SK-N-SH (cell line): ENCODE measurements at regions not wholly inside any gene's neighbourhood (a gene's known extent, or its start where the extent isn't known, plus 50 kb on each side); places are given as distances from the start of the nearest gene placed in this dataset.

Experiments
- CTCF ChIA-PET: fragments of 300-600, 350-600 bp; formaldehyde crosslinking; extraction: SDS; loops from one replicate; lab custom pipeline; 2021; lab: Yijun Ruan, JAX
- POLR2A ChIA-PET: fragments of 350-600 bp; sonication (Branson Sonifier 250); formaldehyde crosslinking; extraction: SDS; loops from one replicate; lab custom pipeline; 2020; ENCODE audit warnings: antibody characterized with exemption, inconsistent platforms; lab: Yijun Ruan, JAX
- DNase-seq: peaks from one replicate; pipeline ENCODE4 v3.0.0; 2012
- H2AFZ ChIP-seq: fragments of 200-600 bp; sonication (generic); 2 replicates; pipeline ENCODE4 v1.8.1; 2016; ENCODE audit warnings: antibody characterized with exemption, mild to moderate bottlenecking, low read depth
- H3F3A ChIP-seq: fragments of 200-600 bp; sonication (generic); replicated peaks from 2 replicates; pipeline ENCODE3; 2016; ENCODE audit warnings: antibody characterized with exemption, mild to moderate bottlenecking; ENCODE audit not compliant: insufficient read depth
- H3K27ac ChIP-seq, 2 experiments: fragments of 200-500 bp in 1 of 2; fragments of 200-600 bp in 1 of 2; sonication (Bioruptor generic) in 1 of 2; sonication (generic), shearing (Covaris generic) in 1 of 2; 2 replicates each; pipeline versions ENCODE4 v1.5.1 to v1.6.1; 2014 to 2016; ENCODE audit warnings: low read depth in 2 of 2, inconsistent platforms in 1 of 2, low read length in 1 of 2, mild to moderate bottlenecking in 1 of 2, mixed read lengths in 1 of 2
- H3K27me3 ChIP-seq: fragments of 200-600 bp; sonication (generic), shearing (Covaris generic); 2 replicates; pipeline ENCODE4 v1.6.1; 2016; ENCODE audit warnings: mixed run types; ENCODE audit not compliant: insufficient read depth
- H3K36me3 ChIP-seq, 2 experiments: fragments of 200-500 bp in 1 of 2; fragments of 200-600 bp in 1 of 2; sonication (Bioruptor generic) in 1 of 2; sonication (generic) in 1 of 2; replicated peaks in 1 of 2; 2 replicates each; pipeline versions ENCODE3 to v1.5.1; 2014 to 2016; ENCODE audit warnings: low read length in 1 of 2, mild to moderate bottlenecking in 1 of 2; ENCODE audit not compliant: insufficient read depth in 2 of 2, control insufficient read depth in 1 of 2
- H3K4me1 ChIP-seq, 2 experiments: fragments of 200-500 bp in 1 of 2; fragments of 200-600 bp in 1 of 2; sonication (Bioruptor generic) in 1 of 2; sonication (generic), shearing (Covaris generic) in 1 of 2; 2 replicates each; pipeline versions ENCODE4 v1.5.1 to v1.6.1; 2014 to 2016; ENCODE audit warnings: low read depth in 1 of 2, low read length in 1 of 2, mixed run types in 1 of 2; ENCODE audit not compliant: insufficient read depth in 2 of 2, control insufficient read depth in 1 of 2
- H3K4me2 ChIP-seq: fragments of 200-600 bp; sonication (generic), shearing (Covaris generic); 2 replicates; pipeline ENCODE4 v1.6.1; 2017; ENCODE audit warnings: mixed run types
- H3K4me3 ChIP-seq, 2 experiments: fragments of 200-500 bp in 1 of 2; fragments of 200-600 bp in 1 of 2; sonication (Bioruptor generic) in 1 of 2; sonication (generic), shearing (Covaris generic) in 1 of 2; 2 replicates each; pipeline versions ENCODE4 v1.5.1 to v1.8.1; 2014 to 2016; ENCODE audit warnings: low read depth in 2 of 2, inconsistent platforms in 1 of 2, low read length in 1 of 2, mild to moderate bottlenecking in 1 of 2, mixed read lengths in 1 of 2, moderate library complexity in 1 of 2
- H3K79me2 ChIP-seq: fragments of 200-600 bp; sonication (generic); 2 replicates; pipeline ENCODE4 v1.8.1; 2017; ENCODE audit warnings: mild to moderate bottlenecking; ENCODE audit not compliant: insufficient read depth
- H3K9ac ChIP-seq: fragments of 200-600 bp; sonication (generic); 2 replicates; pipeline ENCODE4 v1.6.1; 2017; ENCODE audit warnings: mixed run types
- H3K9me2 ChIP-seq: fragments of 200-600 bp; sonication (generic); 2 replicates; pipeline ENCODE4 v1.6.1; 2017; ENCODE audit warnings: mixed run types
- H3K9me3 ChIP-seq: fragments of 200-600 bp; sonication (generic); 2 replicates; pipeline ENCODE4 v1.6.1; 2017; ENCODE audit warnings: mixed run types, mild to moderate bottlenecking, moderate library complexity
- H4K20me1 ChIP-seq: fragments of 200-600 bp; sonication (generic); 2 replicates; pipeline ENCODE4 v1.6.1; 2017; ENCODE audit warnings: mild to moderate bottlenecking, mixed run types; ENCODE audit not compliant: insufficient read depth
- CHD2 ChIP-seq: fragments of 150-350 bp; IDR thresholded peaks from 2 replicates; pipeline ENCODE4 v1.6.1; 2018; ENCODE audit warnings: low read length; ENCODE audit not compliant: partially characterized antibody
- ELF1 ChIP-seq: IDR thresholded peaks from 2 replicates; pipeline ENCODE4 v1.4.0; 2012
- EP300 ChIP-seq, 2 experiments: IDR thresholded peaks; 2 replicates each; pipeline versions ENCODE4 v1.4.0 to v1.6.1; 2012; ENCODE audit warnings: borderline replicate concordance in 1 of 2, low read depth in 1 of 2, low read length in 1 of 2
- EZH2phosphoT487 ChIP-seq: fragments of 200-600 bp; sonication (generic); IDR thresholded peaks from 2 replicates; pipeline ENCODE4 v1.6.1; 2017; ENCODE audit warnings: low read depth, mixed run types, mild to moderate bottlenecking, antibody characterized with exemption, moderate library complexity, borderline replicate concordance
- FOSL2 ChIP-seq: IDR thresholded peaks from 2 replicates; pipeline ENCODE4 v1.4.0; 2012; ENCODE audit warnings: low read depth, mild to moderate bottlenecking, moderate library complexity, borderline replicate concordance
- FOXM1 ChIP-seq: IDR thresholded peaks from 2 replicates; pipeline ENCODE4 v1.4.0; 2012; ENCODE audit warnings: low read depth, mild to moderate bottlenecking
- GABPA ChIP-seq: IDR thresholded peaks from 2 replicates; pipeline ENCODE4 v1.4.0; 2012; ENCODE audit warnings: low read depth, mild to moderate bottlenecking
- GATA2 ChIP-seq: sonication (generic); formaldehyde crosslinking; IDR thresholded peaks from 2 replicates; pipeline ENCODE4 v1.5.0; 2020; ENCODE audit warnings: mild to moderate bottlenecking, missing genetic modification reagents
- JUND ChIP-seq: IDR thresholded peaks from 2 replicates; pipeline ENCODE4 v1.4.0; 2012
- MAX ChIP-seq: IDR thresholded peaks from 2 replicates; pipeline ENCODE4 v1.4.0; 2012; ENCODE audit warnings: low read depth
- MEF2A ChIP-seq: IDR thresholded peaks from 2 replicates; pipeline ENCODE4 v1.4.0; 2012; ENCODE audit warnings: low read depth, borderline replicate concordance
- MXI1 ChIP-seq: IDR thresholded peaks from 2 replicates; pipeline ENCODE4 v1.6.1; 2012; ENCODE audit warnings: mild to moderate bottlenecking, low read depth, low read length, improper control_type of control experiment
- NFIC ChIP-seq: IDR thresholded peaks from 2 replicates; pipeline ENCODE4 v1.4.0; 2012; ENCODE audit warnings: borderline replicate concordance
- NRF1 ChIP-seq: IDR thresholded peaks from 2 replicates; pipeline ENCODE4 v1.6.1; 2012; ENCODE audit warnings: low read depth, mild to moderate bottlenecking, low read length
- PBX3 ChIP-seq: IDR thresholded peaks from 2 replicates; pipeline ENCODE4; 2012
- POLR2AphosphoS5 ChIP-seq: IDR thresholded peaks from 2 replicates; pipeline ENCODE4 v1.6.1; 2012; ENCODE audit warnings: low read depth, low read length
- RCOR1 ChIP-seq: fragments of 150-350 bp; IDR thresholded peaks from 2 replicates; pipeline ENCODE4 v1.6.1; 2017; ENCODE audit warnings: antibody characterized with exemption, low read length
- SMC3 ChIP-seq: IDR thresholded peaks from 2 replicates; pipeline ENCODE4 v1.6.1; 2012; ENCODE audit warnings: low read depth, low read length, improper control_type of control experiment
- TAF1 ChIP-seq: IDR thresholded peaks from 2 replicates; pipeline ENCODE4 v1.6.1; 2012; ENCODE audit warnings: low read depth, mild to moderate bottlenecking, low read length, moderate library complexity, borderline replicate concordance
- TCF12 ChIP-seq: IDR thresholded peaks from 2 replicates; pipeline ENCODE4 v1.4.0; 2012
- USF1 ChIP-seq: IDR thresholded peaks from 2 replicates; pipeline ENCODE4 v1.4.0; 2012; ENCODE audit warnings: low read depth, borderline replicate concordance
- USF2 ChIP-seq: fragments of 150-350 bp; IDR thresholded peaks from 2 replicates; pipeline ENCODE4 v1.6.1; 2017; ENCODE audit warnings: antibody characterized with exemption, low read length, low read depth, borderline replicate concordance
- YY1 ChIP-seq: IDR thresholded peaks from 2 replicates; pipeline ENCODE4 v1.4.0; 2012; ENCODE audit warnings: low read depth, mild to moderate bottlenecking
- ZBTB33 ChIP-seq: IDR thresholded peaks from 2 replicates; pipeline ENCODE4 v1.4.0; 2012; ENCODE audit warnings: low read depth, borderline replicate concordance
- WGBS: methylation state at CpG from one replicate; pipeline ENCODE4 v1.1.6; 2017; ENCODE audit warnings: low lambda C conversion rate; 5-methylcytosine and 5-hydroxymethylcytosine counted together

GRCh38 chr17:77516902-77517301 is 376.1 kb downstream of the SEC14L1 start:
- POLR2A ChIA-PET: no interaction called here
- no peaks in the 10 kb centered on the region for H3F3A ChIP-seq
- H3K4me1 ChIP-seq: no peaks in the 10 kb centered on the region

More at GRCh38 chr17:77516902-77517301, 376.1 kb downstream of the SEC14L1 start:
- no peaks in the 10 kb centered on the region for H3K27me3 ChIP-seq
- TF ChIP-seq GABPA (no peak), MAX (0 out of 2 replicates have a peak, but pooled peaks have one; percentile 50), CHD2 (no peak), FOXM1 (no peak), USF2 (no peak), NRF1 (no peak), TAF1 (no peak), USF1 (peak; percentile 22; the same call in 1 of the 2 replicates), EZH2phosphoT487 (no peak), FOSL2 (peak; percentile 78; the same call in 1 of the 2 replicates), RCOR1 (no peak), JUND (no peak; the same call in 1 of the 2 replicates), MXI1 (no peak), EP300 (IDR thresholded peaks at IDR 0.05; ENCODE audit: borderline replicate concordance in 1 of 2, low read depth in 1 of 2, low read length in 1 of 2) (no peak), PBX3 (peak; percentile 35; the same call in 1 of the 2 replicates), GATA2 (CRISPR knock-in tag) (no peak), SMC3 (no peak), ZBTB33 (no peak), YY1 (no peak), MEF2A (no peak), TCF12 (peak; percentile 71), NFIC (no peak), POLR2AphosphoS5 (no peak), ELF1 (no peak)
- TF ChIP-seq, all 33 proteins: peak for 5
- H3K27ac ChIP-seq: no peak overlapping the region
- H3K4me2 ChIP-seq: no peak overlapping the region
- H3K4me3 ChIP-seq: no peak overlapping the region
- no peaks in the 10 kb centered on the region for H3K9me2 ChIP-seq
- no peaks in the 10 kb centered on the region for H4K20me1 ChIP-seq
- WGBS: 13% methylated on average over 4 of the region's 4 CpGs
- CTCF ChIA-PET: interaction anchor here (1.3 to 1.8 kb wide), 2 partner anchors 12 to 116 kb away, joined by 4 to 7 read pairs; no protein-coding TSS in a partner anchor
- no peaks in the 10 kb centered on the region for H3K36me3 ChIP-seq
- H3K79me2 ChIP-seq: no peaks in the 10 kb centered on the region
- H3K9ac ChIP-seq: no peak overlapping the region
- DNase-seq: no peak
- H3K9me3 ChIP-seq: peaks cover 4% of the 10 kb centered on the region; the same call in 1 of the 2 replicates
- H2AFZ ChIP-seq: no peak overlapping the region
